ENCODE measurements at regions not wholly inside any gene's neighbourhood (a gene's known extent, or its start where the extent isn't known, plus 50 kb on each side); places are given as distances from the start of the nearest gene placed in this dataset.

DNA sequence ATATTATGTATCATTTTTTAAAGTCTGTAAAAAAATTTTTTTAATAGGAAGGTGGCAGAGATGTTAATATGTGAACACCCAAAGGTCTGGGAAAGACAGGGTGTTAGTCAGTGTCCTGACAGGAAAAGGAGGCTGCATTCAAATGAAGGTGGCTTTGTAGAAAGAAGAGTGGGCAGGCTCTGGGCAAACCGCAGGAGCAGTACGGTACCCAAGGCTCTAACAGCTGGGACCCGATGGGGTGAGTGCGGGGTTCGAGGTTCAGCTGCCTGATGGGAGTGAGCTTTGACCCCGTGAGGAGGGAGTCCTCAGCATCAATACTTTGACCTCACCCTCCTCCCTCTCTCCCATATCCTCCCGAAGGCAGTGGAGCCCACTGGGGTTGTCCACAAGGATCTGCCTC is 142.5 kb downstream of the C11orf91 start:
- TF ChIP-seq, protein P1, sequence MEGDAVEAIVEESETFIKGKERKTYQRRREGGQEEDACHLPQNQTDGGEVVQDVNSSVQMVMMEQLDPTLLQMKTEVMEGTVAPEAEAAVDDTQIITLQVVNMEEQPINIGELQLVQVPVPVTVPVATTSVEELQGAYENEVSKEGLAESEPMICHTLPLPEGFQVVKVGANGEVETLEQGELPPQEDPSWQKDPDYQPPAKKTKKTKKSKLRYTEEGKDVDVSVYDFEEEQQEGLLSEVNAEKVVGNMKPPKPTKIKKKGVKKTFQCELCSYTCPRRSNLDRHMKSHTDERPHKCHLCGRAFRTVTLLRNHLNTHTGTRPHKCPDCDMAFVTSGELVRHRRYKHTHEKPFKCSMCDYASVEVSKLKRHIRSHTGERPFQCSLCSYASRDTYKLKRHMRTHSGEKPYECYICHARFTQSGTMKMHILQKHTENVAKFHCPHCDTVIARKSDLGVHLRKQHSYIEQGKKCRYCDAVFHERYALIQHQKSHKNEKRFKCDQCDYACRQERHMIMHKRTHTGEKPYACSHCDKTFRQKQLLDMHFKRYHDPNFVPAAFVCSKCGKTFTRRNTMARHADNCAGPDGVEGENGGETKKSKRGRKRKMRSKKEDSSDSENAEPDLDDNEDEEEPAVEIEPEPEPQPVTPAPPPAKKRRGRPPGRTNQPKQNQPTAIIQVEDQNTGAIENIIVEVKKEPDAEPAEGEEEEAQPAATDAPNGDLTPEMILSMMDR (conservative IDR thresholded peaks at IDR 0.05; ENCODE audit: low read depth, low read length) = no peak
- TF ChIP-seq EZH2 (IDR thresholded peaks at IDR 0.05; ENCODE audit: borderline replicate concordance, low read depth, low read length, poor library complexity, severe bottlenecking) = no peak

Measured in A673 (cell line).